BJ (cell line): ENCODE measurements at regions not wholly inside any gene's neighbourhood (a gene's known extent, or its start where the extent isn't known, plus 50 kb on each side); places are given as distances from the start of the nearest gene placed in this dataset.

Experiments used
- CTCF ChIA-PET: fragments of 350-600 bp; formaldehyde crosslinking; extraction: SDS; loops from one replicate; lab custom pipeline; 2021; ENCODE audit warnings: antibody characterized with exemption, inconsistent platforms; lab: Yijun Ruan, JAX
- POLR2A ChIA-PET: fragments of 300-600 bp; sonication (Branson Sonifier 250); formaldehyde crosslinking; extraction: SDS; loops from one replicate; lab custom pipeline; 2021; ENCODE audit warnings: antibody characterized with exemption; lab: Charles Lee
- DNase-seq: peaks from one replicate; pipeline ENCODE4 v3.0.0-alpha.2; 2011; ENCODE audit warnings: low read depth
- H3K27me3 ChIP-seq: 2 replicates; pipeline ENCODE4 v1.6.0; 2011; ENCODE audit warnings: low read length; ENCODE audit not compliant: control insufficient read depth, insufficient read depth
- H3K36me3 ChIP-seq: 2 replicates; pipeline ENCODE4 v1.5.1; 2011; ENCODE audit warnings: low read length; ENCODE audit not compliant: control insufficient read depth, insufficient read depth
- H3K4me3 ChIP-seq: 2 replicates; pipeline ENCODE4 v1.5.1; 2011; ENCODE audit warnings: low read depth, mild to moderate bottlenecking, control low read depth, low read length
- CTCF ChIP-seq: IDR thresholded peaks from 2 replicates; pipeline ENCODE4 v1.5.1; 2011; ENCODE audit warnings: low read depth, mild to moderate bottlenecking, control low read depth, inconsistent platforms, low read length, moderate library complexity; ENCODE audit not compliant: insufficient read depth

- no peak overlapping the region for H3K4me3 ChIP-seq
- TF ChIP-seq CTCF = no peak
- no peaks in the 10 kb centered on the region for H3K36me3 ChIP-seq
- H3K27me3 ChIP-seq = no peaks in the 10 kb centered on the region
- no peak for DNase-seq
- ChIA-PET CTCF (interaction anchor here (1.1 kb wide), 1 partner anchor 13 kb away, joined by 3 read pairs; no protein-coding TSS in a partner anchor), POLR2A (no interaction called here)
Observed at GRCh38 chr2:166614503-166614902, 120.5 kb upstream of the SCN7A start.

- CTCF ChIA-PET = interaction anchor here (1.1 kb wide), 1 partner anchor 12 kb away, joined by 3 read pairs; no protein-coding TSS in a partner anchor
- POLR2A ChIA-PET = interaction anchor here (0.6 kb wide), 1 partner anchor 133 kb away, joined by 3 read pairs; no protein-coding TSS in a partner anchor
- Histone ChIP-seq H3K27me3 (no peaks in the 10 kb centered on the region), H3K36me3 (no peaks in the 10 kb centered on the region), H3K4me3 (no peak overlapping the region)
- no peak for DNase-seq
- no peak for TF ChIP-seq CTCF
Observed at GRCh38 chr2:166614029-166614428, 120.0 kb upstream of the SCN7A start.

- DNase-seq = no peak
- ChIA-PET CTCF (interaction anchor here (0.7 kb wide), 1 partner anchor 509 kb away, joined by 3 read pairs; no protein-coding TSS in a partner anchor), POLR2A (interaction anchor here (0.6 kb wide), 1 partner anchor 134 kb away, joined by 3 read pairs; no protein-coding TSS in a partner anchor)
- Histone ChIP-seq H3K27me3 (no peaks in the 10 kb centered on the region), H3K36me3 (no peaks in the 10 kb centered on the region), H3K4me3 (no peak overlapping the region)
- TF ChIP-seq CTCF = no peak
Observed at GRCh38 chr2:166613226-166613625, 119.2 kb upstream of the SCN7A start.

- DNase-seq = no peak
- no peaks in the 10 kb centered on the region for H3K27me3 ChIP-seq
- ChIA-PET POLR2A (no interaction called here), CTCF (no interaction called here)
- no peaks in the 10 kb centered on the region for H3K36me3 ChIP-seq
- no peak overlapping the region for H3K4me3 ChIP-seq
- TF ChIP-seq CTCF = no peak
Observed at GRCh38 chr2:166612214-166612613, 118.2 kb upstream of the SCN7A start.

- no peak for TF ChIP-seq CTCF
- DNase-seq = no peak
- Histone ChIP-seq H3K36me3 (no peaks in the 10 kb centered on the region), H3K4me3 (no peak overlapping the region), H3K27me3 (no peaks in the 10 kb centered on the region)
- POLR2A ChIA-PET = interaction anchor here (0.6 kb wide), 1 partner anchor 36 kb away, joined by 4 read pairs; no protein-coding TSS in a partner anchor
- CTCF ChIA-PET = interaction anchor here (1.1 to 1.8 kb wide), 2 partner anchors 8 to 39 kb away, joined by 3 to 4 read pairs; no protein-coding TSS in a partner anchor
Observed at GRCh38 chr2:166610913-166611305, 116.9 kb upstream of the SCN7A start.
